GM23338 (cell line): ENCODE measurements at regions not wholly inside any gene's neighbourhood (a gene's known extent, or its start where the extent isn't known, plus 50 kb on each side); places are given as distances from the start of the nearest gene placed in this dataset.

Experiments used
- ATAC-seq: fragments of 200-7000 bp; cut with Tn5 transposase; 3 replicates; pipeline ENCODE4 v1.9.1; 2020
- DNase-seq: peaks from one replicate; pipeline ENCODE4 v3.0.0-alpha.2; 2015; ENCODE audit warnings: low spot score
- H2AFZ ChIP-seq: fragments of 200-600 bp; sonication (generic); 2 replicates; pipeline ENCODE4 v1.8.0; 2016; ENCODE audit warnings: antibody characterized with exemption, mild to moderate bottlenecking, moderate library complexity
- H3F3A ChIP-seq: fragments of 200-600 bp; sonication (generic); replicated peaks from 2 replicates; pipeline ENCODE4 v1.8.0; 2017; ENCODE audit warnings: antibody characterized with exemption, mixed run types, low read depth
- H3K27ac ChIP-seq: fragments of 200-600 bp; sonication (generic); 2 replicates; pipeline ENCODE4 v1.6.1; 2016; ENCODE audit warnings: low read depth
- H3K27me3 ChIP-seq: fragments of 200-600 bp; sonication (generic); 2 replicates; pipeline ENCODE4 v1.8.0; 2016; ENCODE audit warnings: mild to moderate bottlenecking, mixed run types, moderate library complexity; ENCODE audit not compliant: insufficient read depth
- H3K36me3 ChIP-seq: fragments of 200-600 bp; sonication (generic); 2 replicates; pipeline ENCODE4 v1.8.0; 2016; ENCODE audit warnings: mild to moderate bottlenecking; ENCODE audit not compliant: insufficient read depth
- H3K4me1 ChIP-seq: fragments of 200-600 bp; sonication (generic); 2 replicates; pipeline ENCODE4 v1.8.0; 2016; ENCODE audit warnings: mild to moderate bottlenecking, moderate library complexity; ENCODE audit not compliant: insufficient read depth
- H3K4me2 ChIP-seq: fragments of 200-600 bp; sonication (generic); 2 replicates; pipeline ENCODE4 v1.7.1; 2017; ENCODE audit warnings: mixed run types
- H3K4me3 ChIP-seq: fragments of 200-600 bp; sonication (generic); 2 replicates; pipeline ENCODE4 v1.6.1; 2016; ENCODE audit warnings: mixed run types
- H3K79me2 ChIP-seq: fragments of 200-600 bp; sonication (generic); replicated peaks from 2 replicates; pipeline ENCODE4 v1.8.0; 2017; ENCODE audit warnings: mild to moderate bottlenecking; ENCODE audit not compliant: insufficient read depth
- H3K9me2 ChIP-seq: fragments of 200-600 bp; sonication (generic); 2 replicates; pipeline ENCODE4 v1.8.0; 2017; ENCODE audit not compliant: insufficient read depth
- H4K20me1 ChIP-seq: fragments of 200-600 bp; sonication (generic); replicated peaks from 2 replicates; pipeline ENCODE4 v1.8.0; 2017; ENCODE audit warnings: mild to moderate bottlenecking; ENCODE audit not compliant: insufficient read depth
- H3K27ac Mint-ChIP-seq: 2 replicates; pipeline ENCODE4 v1.8.0; 2020; ENCODE audit warnings: inconsistent platforms, mild to moderate bottlenecking, moderate library complexity, mixed read lengths
- H3K27me3 Mint-ChIP-seq: 3 replicates; pipeline ENCODE4 v1.8.0; 2022; ENCODE audit warnings: low read depth, mild to moderate bottlenecking, moderate library complexity, mixed read lengths, inconsistent platforms; ENCODE audit not compliant: insufficient read depth, poor library complexity
- H3K36me3 Mint-ChIP-seq: 3 replicates; pipeline ENCODE4 v1.8.0; 2021; ENCODE audit warnings: low read depth, mild to moderate bottlenecking, inconsistent platforms, moderate library complexity, mixed read lengths
- H3K4me1 Mint-ChIP-seq: 3 replicates; pipeline ENCODE4 v1.8.0; 2020; ENCODE audit warnings: mild to moderate bottlenecking, inconsistent platforms, mixed read lengths
- H3K4me3 Mint-ChIP-seq: 3 replicates; pipeline ENCODE4 v1.8.0; 2021; ENCODE audit warnings: moderate library complexity, mild to moderate bottlenecking, inconsistent platforms, mixed read lengths
- H3K9me3 Mint-ChIP-seq: 3 replicates; pipeline ENCODE4 v1.8.0; 2020; ENCODE audit warnings: moderate library complexity, mild to moderate bottlenecking, inconsistent platforms, mixed read lengths
- CREB1 ChIP-seq: fragments of 250-450 bp; sonication (Bioruptor Pico); IDR thresholded peaks from 2 replicates; pipeline ENCODE4 v1.5.0; 2020; ENCODE audit warnings: low read depth, mild to moderate bottlenecking, moderate library complexity
- CTCF ChIP-seq, 2 experiments: fragments of 200-600 bp in 1 of 2; sonication (generic) in 1 of 2; conservative IDR thresholded peaks; 2 replicates each; pipeline versions ENCODE4 v1.5.1 to v1.6.1; 2016 to 2017; ENCODE audit warnings: antibody characterized with exemption in 2 of 2, low read depth in 2 of 2, mild to moderate bottlenecking in 2 of 2, moderate library complexity in 1 of 2
- EZH2 ChIP-seq: fragments of 200-600 bp; sonication (generic); IDR thresholded peaks from one replicate; pipeline ENCODE4 v1.8.0; 2017; ENCODE audit warnings: antibody characterized with exemption, mild to moderate bottlenecking, low read depth; ENCODE audit not compliant: unreplicated experiment
- EZH2phosphoT487 ChIP-seq: fragments of 200-600 bp; sonication (generic); IDR thresholded peaks from one replicate; pipeline ENCODE4 v1.8.1; 2018; ENCODE audit warnings: antibody characterized with exemption; ENCODE audit not compliant: unreplicated experiment
- JUNB ChIP-seq: IDR thresholded peaks from one replicate; pipeline ENCODE4 v1.6.1; 2016; ENCODE audit warnings: antibody characterized with exemption; ENCODE audit not compliant: unreplicated experiment
- NANOG ChIP-seq: IDR thresholded peaks from 2 replicates; pipeline ENCODE4 v1.6.1; 2016; ENCODE audit warnings: antibody characterized with exemption, borderline replicate concordance
- POLR2AphosphoS5 ChIP-seq: IDR thresholded peaks from 2 replicates; pipeline ENCODE4 v1.6.1; 2016; ENCODE audit warnings: antibody characterized with exemption, low read depth
- REST ChIP-seq: IDR thresholded peaks from one replicate; pipeline ENCODE4 v1.6.1; 2018; ENCODE audit warnings: antibody characterized with exemption; ENCODE audit not compliant: unreplicated experiment
- STAT1 ChIP-seq: IDR thresholded peaks from one replicate; pipeline ENCODE4 v1.6.1; 2016; ENCODE audit warnings: antibody characterized with exemption; ENCODE audit not compliant: unreplicated experiment
- ZNF114 ChIP-seq: fragments of 250-450 bp; sonication (Bioruptor Pico); IDR thresholded peaks from 2 replicates; pipeline ENCODE4 v1.5.0; 2020; ENCODE audit warnings: mild to moderate bottlenecking, moderate library complexity
- ZNF331 ChIP-seq: fragments of 250-450 bp; sonication (Bioruptor Pico); IDR thresholded peaks from 2 replicates; pipeline ENCODE4 v1.5.0; 2020; ENCODE audit warnings: low read depth, mild to moderate bottlenecking, moderate library complexity
- ZNF462 ChIP-seq: fragments of 250-450 bp; sonication (Bioruptor Pico); IDR thresholded peaks from 2 replicates; pipeline ENCODE4 v1.5.0; 2020; ENCODE audit warnings: mild to moderate bottlenecking, moderate library complexity

GRCh38 chr6:140289186-140289585 lies 914.7 kb upstream of the CITED2 start:
- Histone ChIP-seq H3K36me3 (no peaks in the 10 kb centered on the region), H2AFZ (no peak overlapping the region), H3K9me2 (peaks cover 2% of the 10 kb centered on the region), H4K20me1 (no peaks in the 10 kb centered on the region), H3K27me3 (no peaks in the 10 kb centered on the region), H3K27ac (no peak overlapping the region), H3F3A (no peaks in the 10 kb centered on the region), H3K4me3 (no peak overlapping the region), H3K4me2 (no peak overlapping the region), H3K4me1 (no peaks in the 10 kb centered on the region), H3K79me2 (no peaks in the 10 kb centered on the region)
- no peak for ATAC-seq
- no peaks in the 10 kb centered on the region for H3K27me3 Mint-ChIP-seq
- H3K9me3 Mint-ChIP-seq = peaks cover 3% of the 10 kb centered on the region; the same call in 2 of the 3 replicates
- TF ChIP-seq STAT1 (no peak), ZNF462 (CRISPR knock-in tag) (no peak), CTCF (conservative IDR thresholded peaks at IDR 0.05; ENCODE audit: low read depth in 2 of 2) (no peak), ZNF114 (CRISPR knock-in tag) (no peak), JUNB (no peak), CREB1 (CRISPR knock-in tag) (no peak), POLR2AphosphoS5 (no peak), NANOG (no peak), ZNF331 (no peak), EZH2 (no peak), EZH2phosphoT487 (no peak), REST (no peak)
- peaks cover 3% of the 10 kb centered on the region; the same call in 1 of the 3 replicates for H3K36me3 Mint-ChIP-seq
- no peak overlapping the region for H3K4me3 Mint-ChIP-seq
- no peak overlapping the region for H3K27ac Mint-ChIP-seq
- no peaks in the 10 kb centered on the region for H3K4me1 Mint-ChIP-seq
- DNase-seq = no peak
